ENCODE measurements at regions not wholly inside any gene's neighbourhood (a gene's known extent, or its start where the extent isn't known, plus 50 kb on each side); places are given as distances from the start of the nearest gene placed in this dataset.
"Not testable (repeated sequence)": the region's sequence is repeated elsewhere in the genome, so short reads cannot be mapped to it uniquely, and the experiment has no call there.

- not testable (repeated sequence) for TF ChIP-seq CTCF, POLR2A (IDR thresholded peaks at IDR 0.05)
Observed at GRCh38 chr7:65647153-65647964, 225.5 kb upstream of the VKORC1L1 start.

Measured in thyroid gland (tissue), 4 donors.